ENCODE measurements at regions not wholly inside any gene's neighbourhood (a gene's known extent, or its start where the extent isn't known, plus 50 kb on each side); places are given as distances from the start of the nearest gene placed in this dataset.

GRCh38 chr1:177833631-177834030 lies 136.2 kb downstream of the SEC16B start:
- Histone ChIP-seq H4K91ac (ENCODE audit: low read depth, low read length) (no peak overlapping the region), H3K79me1 (ENCODE audit: low read length) (no peaks in the 10 kb centered on the region), H3K18ac (ENCODE audit: low read length) (no peak overlapping the region), H3K23ac (ENCODE audit: low read length) (no peak overlapping the region), H2AK5ac (ENCODE audit: low read length) (no peak overlapping the region), H3K9ac (ENCODE audit: low read length) (no peak overlapping the region), H3K27ac (ENCODE audit: low read depth, low read length) (no peak overlapping the region), H3K27me3 (ENCODE audit: insufficient read depth, low read length) (no peaks in the 10 kb centered on the region), H4K8ac (ENCODE audit: low read depth, low read length) (no peak overlapping the region), H3K36me3 (ENCODE audit: control insufficient read depth in 1 of 2, insufficient read depth in 2 of 2, low read length in 2 of 2) (no peaks in the 10 kb centered on the region), H3K4ac (ENCODE audit: low read depth, low read length) (no peak overlapping the region), H2BK5ac (ENCODE audit: low read depth, low read length, poor library complexity) (no peak overlapping the region), H2AFZ (ENCODE audit: insufficient read depth, low read length, poor library complexity) (no peak overlapping the region), H4K12ac (ENCODE audit: low read depth, low read length) (no peak overlapping the region), H3K4me3 (ENCODE audit: low read depth, low read length) (no peak overlapping the region), H3K14ac (ENCODE audit: low read length) (no peak overlapping the region), H2BK12ac (ENCODE audit: low read length) (no peak overlapping the region), H3K79me2 (ENCODE audit: control insufficient read depth, insufficient read depth, low read length, poor library complexity) (no peaks in the 10 kb centered on the region), H3K4me2 (ENCODE audit: low read length) (no peak overlapping the region), H3K9me3 (ENCODE audit: insufficient read depth, low read depth, low read length) (no peaks in the 10 kb centered on the region), H3K4me1 (ENCODE audit: control insufficient read depth in 1 of 2, insufficient read depth in 2 of 2, low read length in 2 of 2) (no peaks in the 10 kb centered on the region), H2BK120ac (ENCODE audit: insufficient read depth, low read length, poor library complexity) (no peak overlapping the region)
- DNase-seq = no peak
- no CpG with 5 or more reads among the region's 3 CpGs for WGBS (ENCODE audit: extremely low coverage, insufficient coverage, insufficient read length)

DNA sequence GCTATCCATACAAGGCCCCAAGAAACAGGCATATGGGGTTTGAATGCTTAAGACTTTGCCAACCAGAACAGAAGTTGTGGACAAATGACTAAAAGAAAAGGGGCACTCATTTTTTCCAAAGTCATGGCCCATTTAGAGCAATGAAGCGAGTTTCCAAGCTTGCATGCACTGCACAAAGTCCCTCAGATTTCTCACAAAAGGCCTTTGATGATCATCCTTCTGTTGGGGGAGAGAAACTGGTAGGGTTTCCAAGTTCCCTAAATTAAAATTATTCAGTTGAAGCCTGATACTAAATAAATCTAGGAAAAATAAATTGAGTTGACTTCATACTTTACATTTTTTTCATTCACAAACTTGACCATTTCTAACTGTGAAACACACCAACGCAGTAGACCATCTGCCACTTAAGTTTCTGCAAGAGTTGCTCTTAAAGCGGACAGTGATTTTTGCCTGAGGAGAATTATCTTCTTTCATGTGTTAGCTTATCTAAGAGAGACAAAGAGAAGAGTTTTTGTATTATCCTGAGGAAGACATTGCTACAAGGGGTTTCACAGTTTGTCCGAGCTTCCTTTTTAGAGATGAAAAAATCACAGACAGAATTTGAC lies 139.2 kb downstream of the SEC16B start:
- Histone ChIP-seq H3K9ac (ENCODE audit: low read length) (no peak overlapping the region), H2BK120ac (ENCODE audit: insufficient read depth, low read length, poor library complexity) (no peak overlapping the region), H3K14ac (ENCODE audit: low read length) (no peak overlapping the region), H3K27me3 (ENCODE audit: insufficient read depth, low read length) (no peaks in the 10 kb centered on the region), H3K27ac (ENCODE audit: low read depth, low read length) (no peak overlapping the region), H2AFZ (ENCODE audit: insufficient read depth, low read length, poor library complexity) (no peak overlapping the region), H3K36me3 (ENCODE audit: control insufficient read depth in 1 of 2, insufficient read depth in 2 of 2, low read length in 2 of 2) (no peaks in the 10 kb centered on the region), H3K79me2 (ENCODE audit: control insufficient read depth, insufficient read depth, low read length, poor library complexity) (peaks cover 1% of the 10 kb centered on the region), H3K4me2 (ENCODE audit: low read length) (no peak overlapping the region), H3K18ac (ENCODE audit: low read length) (no peak overlapping the region), H4K91ac (ENCODE audit: low read depth, low read length) (no peak overlapping the region), H3K79me1 (ENCODE audit: low read length) (no peaks in the 10 kb centered on the region), H3K4me3 (ENCODE audit: low read depth, low read length) (no peak overlapping the region), H3K23ac (ENCODE audit: low read length) (no peak overlapping the region), H2AK5ac (ENCODE audit: low read length) (no peak overlapping the region), H4K8ac (ENCODE audit: low read depth, low read length) (no peak overlapping the region), H3K4ac (ENCODE audit: low read depth, low read length) (no peak overlapping the region), H3K4me1 (ENCODE audit: control insufficient read depth in 1 of 2, insufficient read depth in 2 of 2, low read length in 2 of 2) (no peaks in the 10 kb centered on the region), H2BK5ac (ENCODE audit: low read depth, low read length, poor library complexity) (no peak overlapping the region), H2BK12ac (ENCODE audit: low read length) (no peak overlapping the region), H4K12ac (ENCODE audit: low read depth, low read length) (no peak overlapping the region), H3K9me3 (ENCODE audit: insufficient read depth, low read depth, low read length) (no peaks in the 10 kb centered on the region)
- WGBS (ENCODE audit: extremely low coverage, insufficient coverage, insufficient read length) = no CpG with 5 or more reads among the region's 4 CpGs
- no peak for DNase-seq

DNA sequence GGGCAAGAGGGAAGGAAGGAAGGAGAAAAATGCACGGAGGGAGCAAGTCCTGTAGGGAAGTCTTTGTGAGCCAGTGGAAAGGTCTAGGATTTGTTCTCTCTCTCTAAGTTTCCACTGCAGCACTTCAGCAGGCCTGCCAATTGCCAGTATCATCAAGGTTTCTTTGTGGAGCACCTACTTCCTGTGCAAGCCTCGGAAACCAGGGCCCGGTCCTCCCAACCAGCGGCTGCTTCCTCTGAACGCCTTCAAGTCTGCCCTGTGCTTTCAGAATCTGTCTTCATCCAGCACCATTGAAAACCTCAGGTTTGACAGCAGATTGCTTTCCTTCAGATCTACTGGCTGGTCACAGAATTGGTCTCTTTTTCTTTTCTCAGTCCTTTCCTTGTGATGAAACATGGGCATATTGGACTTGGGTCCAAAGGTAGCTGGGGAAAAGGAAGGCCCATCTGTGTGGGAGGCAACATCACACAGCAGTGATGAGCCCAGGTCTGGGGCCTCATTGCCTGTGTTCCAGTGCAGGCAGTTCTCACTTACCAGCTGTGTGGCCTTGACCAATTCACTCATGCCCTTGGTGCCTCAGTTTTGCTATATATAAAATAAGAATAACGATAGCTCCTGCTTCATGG lies 144.5 kb downstream of the SEC16B start:
- Histone ChIP-seq H3K27me3 (ENCODE audit: insufficient read depth, low read length) (no peaks in the 10 kb centered on the region), H2BK120ac (ENCODE audit: insufficient read depth, low read length, poor library complexity) (no peak overlapping the region), H3K36me3 (ENCODE audit: control insufficient read depth in 1 of 2, insufficient read depth in 2 of 2, low read length in 2 of 2) (no peaks in the 10 kb centered on the region), H3K18ac (ENCODE audit: low read length) (no peak overlapping the region), H2BK12ac (ENCODE audit: low read length) (no peak overlapping the region), H4K91ac (ENCODE audit: low read depth, low read length) (no peak overlapping the region), H3K4ac (ENCODE audit: low read depth, low read length) (no peak overlapping the region), H3K23ac (ENCODE audit: low read length) (no peak overlapping the region), H2AK5ac (ENCODE audit: low read length) (no peak overlapping the region), H3K79me1 (ENCODE audit: low read length) (no peaks in the 10 kb centered on the region), H2AFZ (ENCODE audit: insufficient read depth, low read length, poor library complexity) (no peak overlapping the region), H3K27ac (ENCODE audit: low read depth, low read length) (no peak overlapping the region), H3K4me2 (ENCODE audit: low read length) (no peak overlapping the region), H2BK5ac (ENCODE audit: low read depth, low read length, poor library complexity) (no peak overlapping the region), H4K8ac (ENCODE audit: low read depth, low read length) (no peak overlapping the region), H3K79me2 (ENCODE audit: control insufficient read depth, insufficient read depth, low read length, poor library complexity) (peaks cover 1% of the 10 kb centered on the region), H4K12ac (ENCODE audit: low read depth, low read length) (no peak overlapping the region), H3K9ac (ENCODE audit: low read length) (no peak overlapping the region), H3K4me3 (ENCODE audit: low read depth, low read length) (no peak overlapping the region), H3K9me3 (ENCODE audit: insufficient read depth, low read depth, low read length) (no peaks in the 10 kb centered on the region), H3K14ac (ENCODE audit: low read length) (no peak overlapping the region), H3K4me1 (ENCODE audit: control insufficient read depth in 1 of 2, insufficient read depth in 2 of 2, low read length in 2 of 2) (no peaks in the 10 kb centered on the region)
- DNase-seq = no peak
- WGBS (ENCODE audit: extremely low coverage, insufficient coverage, insufficient read length) = no CpG with 5 or more reads among the region's 6 CpGs

GRCh38 chr1:177824508-177824982 lies 145.3 kb downstream of the SEC16B start:
- no peaks in the 10 kb centered on the region for H3K79me1 ChIP-seq (ENCODE audit: low read length)
- no peak overlapping the region for H3K9ac ChIP-seq (ENCODE audit: low read length)
- H2BK12ac ChIP-seq (ENCODE audit: low read length) = no peak overlapping the region
- H3K36me3 ChIP-seq (ENCODE audit: control insufficient read depth in 1 of 2, insufficient read depth in 2 of 2, low read length in 2 of 2) = no peaks in the 10 kb centered on the region
- no peak for DNase-seq
- no peaks in the 10 kb centered on the region for H3K9me3 ChIP-seq (ENCODE audit: insufficient read depth, low read depth, low read length)
- H4K91ac ChIP-seq (ENCODE audit: low read depth, low read length) = no peak overlapping the region
- H4K8ac ChIP-seq (ENCODE audit: low read depth, low read length) = no peak overlapping the region
- no peak overlapping the region for H4K12ac ChIP-seq (ENCODE audit: low read depth, low read length)
- H3K4me1 ChIP-seq (ENCODE audit: control insufficient read depth in 1 of 2, insufficient read depth in 2 of 2, low read length in 2 of 2) = no peaks in the 10 kb centered on the region
- no peak overlapping the region for H3K18ac ChIP-seq (ENCODE audit: low read length)
- H3K4ac ChIP-seq (ENCODE audit: low read depth, low read length) = no peak overlapping the region
- H3K79me2 ChIP-seq (ENCODE audit: control insufficient read depth, insufficient read depth, low read length, poor library complexity) = peaks cover 1% of the 10 kb centered on the region
- H3K27me3 ChIP-seq (ENCODE audit: insufficient read depth, low read length) = no peaks in the 10 kb centered on the region
- no CpG with 5 or more reads among the region's 5 CpGs for WGBS (ENCODE audit: extremely low coverage, insufficient coverage, insufficient read length)
- no peak overlapping the region for H3K4me3 ChIP-seq (ENCODE audit: low read depth, low read length)
- no peak overlapping the region for H3K4me2 ChIP-seq (ENCODE audit: low read length)
- no peak overlapping the region for H2BK5ac ChIP-seq (ENCODE audit: low read depth, low read length, poor library complexity)
- H2AK5ac ChIP-seq (ENCODE audit: low read length) = no peak overlapping the region
- H3K23ac ChIP-seq (ENCODE audit: low read length) = no peak overlapping the region
- no peak overlapping the region for H3K14ac ChIP-seq (ENCODE audit: low read length)
- no peak overlapping the region for H2AFZ ChIP-seq (ENCODE audit: insufficient read depth, low read length, poor library complexity)
- H2BK120ac ChIP-seq (ENCODE audit: insufficient read depth, low read length, poor library complexity) = no peak overlapping the region
- no peak overlapping the region for H3K27ac ChIP-seq (ENCODE audit: low read depth, low read length)
